Gastrocnemius medialis (tissue), 4 donors: ENCODE measurements at regions not wholly inside any gene's neighbourhood (a gene's known extent, or its start where the extent isn't known, plus 50 kb on each side); places are given as distances from the start of the nearest gene placed in this dataset.

Experiments used
- CTCF ChIP-seq, 5 experiments: fragments of 450-650 bp in 3 of 5; fragments of 200-600 bp in 2 of 5; sonication (generic) in 2 of 5; IDR thresholded peaks in 4 of 5; conservative IDR thresholded peaks in 1 of 5; 1 replicate in 4 of 5; 2 replicates in 1 of 5; pipeline ENCODE4 v1.5.1; 2016 to 2019; ENCODE audit warnings: antibody characterized with exemption in 5 of 5, mild to moderate bottlenecking in 3 of 5, moderate library complexity in 3 of 5
- POLR2A ChIP-seq, 2 donors: fragments of 450-650 bp; IDR thresholded peaks; one replicate each; pipeline ENCODE4 v1.6.1; 2017; ENCODE audit warnings: antibody characterized with exemption in 2 of 2, mild to moderate bottlenecking in 2 of 2, moderate library complexity in 2 of 2

GRCh38 chr5:67478337-67478736 is 281.7 kb upstream of the CD180 start:
- no peak for TF ChIP-seq CTCF (IDR thresholded peaks at IDR 0.05 in 4 of 5, conservative IDR thresholded peaks at IDR 0.05 in 1 of 5)
- TF ChIP-seq POLR2A (IDR thresholded peaks at IDR 0.05) = no peak
